Heart right ventricle (tissue), 16 donors: ENCODE measurements at regions not wholly inside any gene's neighbourhood (a gene's known extent, or its start where the extent isn't known, plus 50 kb on each side); places are given as distances from the start of the nearest gene placed in this dataset.

ENCODE experiments used
- ATAC-seq, 8 donors: fragments of 200-7000 bp; cut with Tn5 transposase; one replicate each; pipeline ENCODE4 v1.9.1; 2020; ENCODE audit warnings: mild to moderate bottlenecking in 8 of 8, moderate library complexity in 8 of 8, moderate number of reproducible peaks in 1 of 8
- DNase-seq, 2 donors: peaks; one replicate each; pipeline ENCODE4 v3.0.0-alpha.2; 2020
- H3K27ac ChIP-seq, 10 donors: fragments of 200-600 bp; sonication (generic) in 2 of 10; one replicate each; pipeline versions ENCODE4 v1.5.0 to v1.8.0; 2020 to 2022; ENCODE audit warnings: mild to moderate bottlenecking in 3 of 10
- H3K27me3 ChIP-seq, 7 donors: fragments of 200-600 bp; one replicate each; pipeline ENCODE4 v1.8.0; 2021 to 2022; ENCODE audit warnings: mild to moderate bottlenecking in 2 of 7
- H3K36me3 ChIP-seq, 9 donors: fragments of 200-600 bp; sonication (generic) in 1 of 9; one replicate each; pipeline versions ENCODE4 v1.5.0 to v1.8.0; 2020 to 2022; ENCODE audit warnings: mild to moderate bottlenecking in 2 of 9
- H3K4me1 ChIP-seq, 9 donors: fragments of 200-600 bp; sonication (generic) in 1 of 9; one replicate each; pipeline versions ENCODE4 v1.5.0 to v1.8.0; 2020 to 2022; ENCODE audit warnings: mild to moderate bottlenecking in 4 of 9
- H3K4me3 ChIP-seq, 10 donors: fragments of 200-600 bp; sonication (generic) in 2 of 10; one replicate each; pipeline versions ENCODE4 v1.5.0 to v1.8.0; 2020 to 2022; ENCODE audit warnings: mild to moderate bottlenecking in 7 of 10, moderate library complexity in 2 of 10
- H3K9me3 ChIP-seq, 11 donors: fragments of 200-600 bp in 10 of 11; sonication (generic) in 2 of 11; one replicate each; pipeline versions ENCODE4 v1.5.0 to v1.8.0; 2013 to 2022; ENCODE audit warnings: mild to moderate bottlenecking in 2 of 11, control low read depth in 1 of 11, moderate library complexity in 1 of 11
- WGBS, 2 donors: extraction: QIAGEN DNeasy Blood & Tissue Kit; methylation state at CpG; one replicate each; pipeline ENCODE4 v1.1.7; 2013; ENCODE audit warnings: inconsistent platforms in 1 of 2; 5-methylcytosine and 5-hydroxymethylcytosine counted together
- intact Hi-C, 10 donors: fragments of 100-400 bp; cut with DNase I; formaldehyde crosslinking; loops; one replicate each; pipeline versions ENCODE4 v1.11.1 to v1.14.2; 2022
- TF ChIP-seq, protein P1 (sequence below), 9 donors: fragments of 200-600 bp; sonication (generic) in 2 of 9; IDR thresholded peaks; one replicate each; pipeline versions ENCODE4 v1.5.0 to v1.8.0; 2021 to 2022; ENCODE audit warnings: antibody characterized with exemption in 9 of 9, mild to moderate bottlenecking in 5 of 9, moderate library complexity in 1 of 9
- donor health status: Arrhythmogenic right ventricular cardiomyopathy.
- donor health status: ischemic (EF 13 %, LVEDD 7.1; RV severe dilation, severe dysfunction).
- donor health status: healthy with polysubstance abuse.
- donor health status: DM: no; HTN: yes; CAD: no.
- donor health status: DM: no; HTN: no; CAD: no.
- donor health status: ischemic (EF 25% LVEDD 6.9; RV normal size, moderate dysfunction).
- donor health status: ischemic (EF 25% LVEDD 5.7; RV mildly dilated, moderate dysfunction).
- donor health status: healthy.
- donor health status: DM: yes; HTN: yes; CAD: no.
- donor health status: Ischemic cardiomyopathy.
- donor health status: ischemic (EF 35%, LVEDD 5.7; RV mildly dilated, moderate dysfunction).
- donor health status: nonischemic (EF 11% LVEDD 7.7; RV severe dilation, severe dysfunction).
- donor health status: DM: yes; HTN: yes; CAD: no.
- donor health status: PGD.
- donor health status: ischemic (EF 29% LVEDD 5.4; RV normal size, mild dysfunction).
- donor health status: nonischemic (EF 23%, LVEDD 6.1; RV moderate dilation, normal function).

DNA sequence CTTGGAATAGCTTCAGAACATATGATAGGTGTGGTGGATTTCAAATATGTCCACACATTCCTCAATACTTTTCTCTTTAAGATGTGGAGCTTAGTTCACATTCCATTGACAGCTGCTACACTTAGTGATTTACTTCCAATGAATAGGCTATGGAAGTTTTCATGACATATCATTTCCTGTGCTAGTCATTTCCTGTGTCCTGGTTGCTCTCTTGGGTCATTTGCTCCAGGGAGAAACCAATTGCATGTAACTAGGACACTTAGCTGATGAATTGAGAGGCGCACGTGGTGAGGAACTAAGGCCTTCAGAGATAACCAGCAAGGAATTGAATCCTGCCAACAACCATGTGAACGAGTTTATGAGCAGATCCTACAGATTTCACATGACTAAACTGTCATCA, 120.9 kb downstream of the SLC17A6 start:
- TF ChIP-seq, protein P1, sequence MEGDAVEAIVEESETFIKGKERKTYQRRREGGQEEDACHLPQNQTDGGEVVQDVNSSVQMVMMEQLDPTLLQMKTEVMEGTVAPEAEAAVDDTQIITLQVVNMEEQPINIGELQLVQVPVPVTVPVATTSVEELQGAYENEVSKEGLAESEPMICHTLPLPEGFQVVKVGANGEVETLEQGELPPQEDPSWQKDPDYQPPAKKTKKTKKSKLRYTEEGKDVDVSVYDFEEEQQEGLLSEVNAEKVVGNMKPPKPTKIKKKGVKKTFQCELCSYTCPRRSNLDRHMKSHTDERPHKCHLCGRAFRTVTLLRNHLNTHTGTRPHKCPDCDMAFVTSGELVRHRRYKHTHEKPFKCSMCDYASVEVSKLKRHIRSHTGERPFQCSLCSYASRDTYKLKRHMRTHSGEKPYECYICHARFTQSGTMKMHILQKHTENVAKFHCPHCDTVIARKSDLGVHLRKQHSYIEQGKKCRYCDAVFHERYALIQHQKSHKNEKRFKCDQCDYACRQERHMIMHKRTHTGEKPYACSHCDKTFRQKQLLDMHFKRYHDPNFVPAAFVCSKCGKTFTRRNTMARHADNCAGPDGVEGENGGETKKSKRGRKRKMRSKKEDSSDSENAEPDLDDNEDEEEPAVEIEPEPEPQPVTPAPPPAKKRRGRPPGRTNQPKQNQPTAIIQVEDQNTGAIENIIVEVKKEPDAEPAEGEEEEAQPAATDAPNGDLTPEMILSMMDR (IDR thresholded peaks at IDR 0.05), result no peak
- 48 to 53% methylated on average over 3 of the region's 3 CpGs for WGBS, 2 donors
- ATAC-seq, result peak in 1 of 8 donors; percentile 27
- Histone ChIP-seq H3K36me3 (no peaks in the 10 kb centered on the region), H3K27me3 (no peaks in the 10 kb centered on the region), H3K9me3 (no peaks in the 10 kb centered on the region), H3K27ac (no peak overlapping the region), H3K4me3 (no peak overlapping the region), H3K4me1 (no peaks in the 10 kb centered on the region)
- DNase-seq, result no peak
- intact Hi-C loops, result loop anchor here in 1 of 10 donors (10.0 kb wide), 1 partner anchor 124 kb away; the partner anchor contains the start of gene SLC17A6

DNA sequence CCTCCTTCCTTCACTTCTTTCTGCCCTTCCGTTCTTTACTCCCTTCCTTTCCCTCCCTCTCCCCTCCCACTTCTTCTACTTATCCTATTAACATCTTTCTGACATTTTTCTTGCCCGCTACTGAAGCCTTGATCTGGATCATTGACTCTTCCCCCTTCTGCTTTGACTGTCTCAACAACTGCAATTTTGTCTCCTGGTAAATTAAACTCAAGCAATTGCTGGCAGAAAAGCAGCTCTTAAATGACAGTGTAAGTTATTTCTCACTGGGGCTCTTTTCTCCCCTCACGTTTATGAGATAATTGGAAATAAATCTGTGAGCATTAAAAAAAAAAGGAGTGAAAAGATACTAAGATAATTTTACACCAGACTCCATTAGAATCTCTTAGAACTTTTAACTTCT, 120.0 kb downstream of the SLC17A6 start:
- no peaks in the 10 kb centered on the region for H3K4me1 ChIP-seq
- ATAC-seq (no peak), DNase-seq (no peak)
- no peak overlapping the region for H3K4me3 ChIP-seq
- H3K27ac ChIP-seq, result no peak overlapping the region
- H3K27me3 ChIP-seq, result no peaks in the 10 kb centered on the region
- no peaks in the 10 kb centered on the region for H3K9me3 ChIP-seq
- 59 to 69% methylated on average over 3 of the region's 3 CpGs for WGBS, 2 donors
- no peaks in the 10 kb centered on the region for H3K36me3 ChIP-seq
- TF ChIP-seq, protein P1 (IDR thresholded peaks at IDR 0.05), result no peak
- intact Hi-C loops, result loop anchor here in 1 of 10 donors (10.0 kb wide), 1 partner anchor 123 kb away; the partner anchor contains the start of gene SLC17A6

DNA sequence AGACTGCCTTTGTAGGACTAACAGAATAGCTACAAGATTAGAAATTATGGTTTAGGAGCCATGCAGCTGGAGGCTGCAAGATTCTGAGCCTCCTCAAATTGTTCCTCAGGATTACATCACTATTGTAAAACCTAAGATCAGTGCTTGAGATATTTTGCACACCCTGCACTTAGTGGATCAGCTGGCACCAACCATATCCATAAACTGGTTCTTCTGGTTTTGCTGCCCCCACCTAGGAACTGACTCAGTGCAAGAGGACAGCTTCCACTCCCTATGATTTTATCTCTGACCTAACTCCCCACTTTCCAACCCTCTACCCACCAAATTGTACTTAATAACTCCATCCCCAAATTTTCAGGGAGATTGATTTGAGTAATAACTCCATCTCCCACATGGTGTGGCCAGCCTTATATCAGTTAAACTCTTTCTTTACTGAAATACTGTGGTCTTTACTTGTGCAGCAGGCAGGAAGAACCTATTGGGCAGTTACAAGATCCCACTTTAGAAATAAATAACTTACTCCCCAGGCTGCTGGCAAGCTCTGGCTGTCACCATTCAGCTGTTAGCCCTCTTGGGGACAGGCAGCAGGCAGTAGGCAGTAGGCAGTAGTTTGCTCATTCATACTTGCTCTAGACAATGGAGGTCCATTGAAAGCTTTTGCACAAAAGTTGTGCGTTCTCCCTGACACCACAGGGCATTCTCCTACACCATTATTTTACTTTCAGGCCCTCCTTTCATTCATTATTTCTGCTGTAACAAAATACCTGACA, 119.0 kb downstream of the SLC17A6 start:
- H3K27me3 ChIP-seq, result no peaks in the 10 kb centered on the region
- H3K36me3 ChIP-seq, result no peaks in the 10 kb centered on the region
- intact Hi-C loops, result loop anchor here in 1 of 10 donors (10.0 kb wide), 1 partner anchor 122 kb away; the partner anchor contains the start of gene SLC17A6
- no peak overlapping the region for H3K27ac ChIP-seq
- H3K9me3 ChIP-seq, result no peaks in the 10 kb centered on the region
- no peaks in the 10 kb centered on the region for H3K4me1 ChIP-seq
- 79 to 88% methylated on average over 1 of the region's 1 CpG for WGBS, 2 donors
- ATAC-seq (no peak), DNase-seq (no peak)
- TF ChIP-seq, protein P1 (IDR thresholded peaks at IDR 0.05), result no peak
- no peak overlapping the region for H3K4me3 ChIP-seq

DNA sequence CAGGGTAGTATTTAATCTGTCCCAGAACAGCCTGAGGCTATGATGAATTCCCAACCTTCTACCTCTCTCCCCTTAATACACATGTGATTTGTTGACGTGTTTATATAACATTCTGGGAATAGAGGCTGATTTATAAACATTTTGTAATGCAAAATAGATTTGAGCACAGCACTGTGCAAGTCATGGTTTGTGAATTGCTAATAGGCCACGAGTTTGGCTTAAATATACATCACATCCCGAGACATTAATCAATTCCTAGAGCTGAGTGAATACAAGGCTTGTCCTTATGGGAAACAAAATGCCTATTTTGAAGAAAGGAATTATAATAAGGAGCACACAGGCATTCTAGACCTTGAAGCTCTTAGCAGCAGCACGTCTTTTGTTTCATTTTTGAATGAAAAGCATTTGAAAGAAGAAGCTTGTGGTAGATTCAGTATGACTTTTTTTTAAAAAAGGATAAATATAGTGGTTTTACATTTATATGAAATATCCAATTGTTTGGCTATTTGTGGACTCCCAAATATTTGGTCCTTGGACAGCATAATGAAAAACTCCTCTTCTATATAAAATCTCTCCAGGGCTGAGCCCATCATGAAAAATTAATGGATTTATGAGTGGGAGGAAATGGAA, 116.4 kb downstream of the SLC17A6 start:
- no peaks in the 10 kb centered on the region for H3K36me3 ChIP-seq
- no peak for ATAC-seq
- H3K27me3 ChIP-seq, result no peaks in the 10 kb centered on the region
- WGBS, 2 donors, result 72 to 74% methylated on average over 4 of the region's 4 CpGs
- TF ChIP-seq, protein P1 (IDR thresholded peaks at IDR 0.05), result no peak
- intact Hi-C loops, result loop anchor here in 1 of 10 donors (10.0 kb wide), 1 partner anchor 120 kb away; the partner anchor contains the start of gene SLC17A6
- no peaks in the 10 kb centered on the region for H3K4me1 ChIP-seq
- H3K27ac ChIP-seq, result no peak overlapping the region
- no peak overlapping the region for H3K4me3 ChIP-seq
- H3K9me3 ChIP-seq, result no peaks in the 10 kb centered on the region
- DNase-seq, result no peak
